K562 (cell line): ENCODE measurements at regions not wholly inside any gene's neighbourhood (a gene's known extent, or its start where the extent isn't known, plus 50 kb on each side); places are given as distances from the start of the nearest gene placed in this dataset.

Experiments
- ATAC-seq: fragments of 200-7000 bp; cut with Tn5 transposase; 3 replicates; pipeline ENCODE4 v1.9.1; 2020; ENCODE audit warnings: moderate library complexity
- BruUV-seq: library from RNA; stranded (reverse); fragments of 400-500 nt; replicated peaks from 2 replicates; lab custom pipeline; 2021; lab: Mats Ljungman, UMichigan
- CTCF ChIA-PET: fragments of 300-600 bp; formaldehyde crosslinking; extraction: SDS; loops from one replicate; lab custom pipeline; 2021; ENCODE audit warnings: low intra/inter-chr PET ratio; lab: Yijun Ruan, JAX
- POLR2A ChIA-PET: fragments of 300-600, 350-650 bp; sonication (Branson Sonifier 250); formaldehyde crosslinking; extraction: SDS; loops from one replicate; lab custom pipeline; 2021; ENCODE audit warnings: antibody characterized with exemption, inconsistent platforms; lab: Yijun Ruan, JAX
- DNase-seq, 4 experiments: peaks; one replicate each; pipeline versions ENCODE4 v3.0.0 to v3.0.0-alpha.2; 2011 to 2018; ENCODE audit warnings: low spot score in 3 of 4, mixed read lengths in 3 of 4; ENCODE audit errors: extremely low read depth in 1 of 4
- FAIRE-seq: peaks from 2 replicates; lab custom pipeline; 2011; peaks lifted over from hg19 to GRCh38; lab: Jason Lieb, UNC
- H2AFZ ChIP-seq: 2 replicates; pipeline ENCODE4 v1.6.0; 2011; ENCODE audit warnings: low read depth, low read length, control low read depth, inconsistent platforms
- H3K27ac ChIP-seq: fragments of 200-600 bp; 3 replicates; pipeline ENCODE4 v1.8.0; 2011; ENCODE audit warnings: low read depth, mild to moderate bottlenecking, control low read depth, inconsistent platforms, low read length, moderate library complexity, mixed read lengths; ENCODE audit errors: extremely low read depth
- H3K27me3 ChIP-seq, 2 experiments: fragments of 300-600 bp in 1 of 2; 2 replicates in 1 of 2; 3 replicates in 1 of 2; pipeline versions ENCODE4 v1.6.0 to v1.8.0; 2011; ENCODE audit warnings: inconsistent platforms in 2 of 2, low read length in 2 of 2, mild to moderate bottlenecking in 1 of 2, mixed read lengths in 1 of 2, moderate library complexity in 1 of 2; ENCODE audit not compliant: control insufficient read depth in 2 of 2, insufficient read depth in 2 of 2
- H3K36me3 ChIP-seq: fragments of 300-600 bp; 3 replicates; pipeline ENCODE4 v1.8.0; 2011; ENCODE audit warnings: mild to moderate bottlenecking, low read length, inconsistent platforms; ENCODE audit not compliant: control insufficient read depth, insufficient read depth
- H3K4me1 ChIP-seq, 2 experiments: fragments of 200-600 bp in 1 of 2; replicated peaks in 1 of 2; 2 replicates in 1 of 2; 3 replicates in 1 of 2; pipeline versions ENCODE4 v1.5.1 to v1.8.0; 2011; ENCODE audit warnings: inconsistent platforms in 2 of 2, low read length in 2 of 2, mild to moderate bottlenecking in 1 of 2, mixed read lengths in 1 of 2, moderate library complexity in 1 of 2; ENCODE audit not compliant: control insufficient read depth in 2 of 2, insufficient read depth in 2 of 2
- H3K4me2 ChIP-seq: 2 replicates; pipeline ENCODE4 v1.6.1; 2011; ENCODE audit warnings: low read length, control low read depth, inconsistent platforms, mixed read lengths; ENCODE audit not compliant: insufficient read depth
- H3K4me3 ChIP-seq: fragments of 200-600 bp; sonication (generic), shearing (Covaris generic); 2 replicates; pipeline ENCODE4 v1.5.1; 2016; ENCODE audit warnings: control low read depth, inconsistent platforms
- H3K79me2 ChIP-seq: fragments of 200-600 bp; 3 replicates; pipeline ENCODE4 v1.8.0; 2011; ENCODE audit warnings: low read length, inconsistent platforms; ENCODE audit not compliant: control insufficient read depth, insufficient read depth
- H3K9ac ChIP-seq, 2 experiments: 2 replicates each; pipeline versions ENCODE4 v1.6.0 to v1.6.1; 2011; ENCODE audit warnings: low read depth in 2 of 2, low read length in 2 of 2, control low read depth in 1 of 2, inconsistent platforms in 1 of 2, mild to moderate bottlenecking in 1 of 2, mixed read lengths in 1 of 2; ENCODE audit not compliant: insufficient read depth in 1 of 2
- H3K9me1 ChIP-seq: one replicate; pipeline ENCODE4 v1.6.0; 2011; ENCODE audit warnings: inconsistent platforms, mild to moderate bottlenecking, low read length, moderate library complexity; ENCODE audit not compliant: control insufficient read depth, insufficient read depth
- H3K9me3 ChIP-seq: replicated peaks from 2 replicates; pipeline ENCODE4 v1.5.1; 2011; ENCODE audit warnings: low read depth, low read length, inconsistent platforms; ENCODE audit not compliant: control insufficient read depth, insufficient read depth
- H4K20me1 ChIP-seq: replicated peaks from 2 replicates; pipeline ENCODE4 v1.6.1; 2011; ENCODE audit warnings: low read length, inconsistent platforms, mixed read lengths; ENCODE audit not compliant: control insufficient read depth, insufficient read depth
- DIDO1 ChIP-seq: fragments of 450-650 bp; IDR thresholded peaks from 2 replicates; pipeline ENCODE4 v1.6.1; 2016; ENCODE audit warnings: low read depth, missing biosample characterization, missing genetic modification characterization
- ELF2 ChIP-seq: fragments of 250-450 bp; sonication (Bioruptor Pico); IDR thresholded peaks from 2 replicates; pipeline ENCODE4 v1.5.0; 2021; ENCODE audit warnings: mild to moderate bottlenecking
- GATAD2B ChIP-seq: fragments of 450-650 bp; IDR thresholded peaks from 2 replicates; pipeline ENCODE4 v1.6.1; 2017; ENCODE audit warnings: mild to moderate bottlenecking, borderline replicate concordance
- NFE2 ChIP-seq: IDR thresholded peaks from 2 replicates; pipeline ENCODE4 v1.6.1; 2014; ENCODE audit warnings: antibody characterized with exemption, low read depth
- NFE2L1 ChIP-seq: fragments of 450-650 bp; IDR thresholded peaks from 2 replicates; pipeline ENCODE4 v1.6.1; 2016; ENCODE audit warnings: missing genetic modification characterization, low read depth, mild to moderate bottlenecking, missing compliant biosample characterization, moderate library complexity, borderline replicate concordance
- SMAD2 ChIP-seq: fragments of 150-350 bp; IDR thresholded peaks from 2 replicates; pipeline ENCODE4 v1.6.1; 2014; ENCODE audit warnings: low read depth, mild to moderate bottlenecking, low read length
- TRIM24 ChIP-seq, 2 experiments: fragments of 450-650 bp; IDR thresholded peaks; 2 replicates each; pipeline ENCODE4 v1.6.1; 2016
- ZNF174 ChIP-seq: fragments of 250-450 bp; sonication (Bioruptor Pico); IDR thresholded peaks from 2 replicates; pipeline ENCODE4 v1.4.0; 2020; ENCODE audit warnings: mild to moderate bottlenecking
- ZNF696 ChIP-seq: fragments of 250-450 bp; sonication (Bioruptor Pico); conservative IDR thresholded peaks from 2 replicates; pipeline ENCODE4 v1.4.0; 2020; ENCODE audit warnings: mild to moderate bottlenecking, moderate library complexity
- WGBS: fragments of 100-300 bp; shearing (Covaris generic); methylation state at CpG from one replicate; pipeline ENCODE4 v1.1.6; 2016; ENCODE audit warnings: low coverage, mixed read lengths; ENCODE audit not compliant: insufficient coverage; ENCODE audit errors: missing lambda C conversion rate; 5-methylcytosine and 5-hydroxymethylcytosine counted together
- in situ Hi-C: fragments of 300-500 bp; cut with MboI; formaldehyde crosslinking; loops from 4 replicates; pipeline ENCODE4 v1.15.0; 2018; ENCODE audit warnings: inconsistent platforms, mixed read lengths
- intact Hi-C: fragments of 100-400 bp; cut with micrococcal nuclease; formaldehyde crosslinking; loops from 2 replicates; pipeline ENCODE4 v1.14.2; 2022
- TF ChIP-seq, protein P1 (sequence below): sonication (generic); formaldehyde crosslinking; IDR thresholded peaks from 2 replicates; pipeline ENCODE4 v1.8.0; 2022; ENCODE audit warnings: missing genetic modification reagents, mild to moderate bottlenecking, borderline replicate concordance
- TF ChIP-seq, protein P2 (sequence below): fragments of 450-650 bp; IDR thresholded peaks from 2 replicates; pipeline ENCODE4 v1.6.1; 2016; ENCODE audit warnings: low read depth, mild to moderate bottlenecking, moderate library complexity
- TF ChIP-seq, protein P3 (sequence below): sonication (generic); formaldehyde crosslinking; IDR thresholded peaks from 2 replicates; pipeline ENCODE4 v1.9.0; 2022; ENCODE audit warnings: mild to moderate bottlenecking, missing genetic modification reagents

DNA sequence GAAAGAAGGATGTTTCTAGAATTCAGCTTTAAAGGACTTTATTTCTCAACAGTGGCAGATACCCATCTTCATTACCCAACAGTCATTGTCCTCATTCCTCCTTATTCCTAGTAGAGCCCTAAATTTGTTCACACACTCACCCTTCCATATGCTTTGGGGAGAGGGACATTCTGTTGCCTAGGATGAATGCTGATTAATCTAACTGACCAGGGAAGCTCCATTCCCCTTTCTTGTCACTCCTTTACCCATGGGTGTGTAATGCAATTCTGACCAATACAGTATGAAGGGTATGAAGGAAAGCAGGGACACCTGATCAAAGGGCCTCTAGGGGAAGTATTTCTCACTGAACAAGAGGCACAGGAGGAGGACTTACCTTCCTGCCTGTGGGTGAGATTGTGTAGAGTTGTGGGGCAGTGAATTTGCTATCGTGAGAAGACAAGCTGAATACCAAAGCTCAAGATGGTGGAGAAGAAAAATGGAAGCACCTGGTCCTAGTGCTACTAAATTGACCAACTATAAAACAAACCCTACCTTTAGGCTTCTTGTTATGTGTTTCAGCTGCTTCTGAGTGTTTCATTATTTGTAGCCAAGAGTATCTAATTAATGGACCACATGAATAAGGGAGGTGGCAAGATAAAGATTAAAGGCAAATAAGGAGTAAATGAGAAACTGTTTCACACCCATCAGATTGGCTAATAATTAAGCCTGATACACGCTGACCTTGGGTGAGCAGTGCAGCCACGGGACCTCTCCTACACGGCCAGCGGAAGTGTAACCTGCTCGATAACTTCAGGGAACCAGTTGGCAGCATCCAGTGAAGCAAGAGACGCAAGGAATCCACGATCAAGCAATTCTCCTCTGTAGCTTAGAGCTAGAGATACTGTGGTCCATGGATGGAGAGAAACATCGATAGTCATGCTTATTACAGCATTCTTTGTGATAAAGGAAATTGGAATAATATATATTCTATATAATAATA lies 202.3 kb downstream of the MYCN start:
- in situ Hi-C loops = no loop called here
- TF ChIP-seq ZNF696 (CRISPR knock-in tag) = no peak
- TF ChIP-seq NFE2 = no peak
- no peak for TF ChIP-seq DIDO1 (tag)
- TF ChIP-seq GATAD2B = no peak
- TF ChIP-seq, protein P1, sequence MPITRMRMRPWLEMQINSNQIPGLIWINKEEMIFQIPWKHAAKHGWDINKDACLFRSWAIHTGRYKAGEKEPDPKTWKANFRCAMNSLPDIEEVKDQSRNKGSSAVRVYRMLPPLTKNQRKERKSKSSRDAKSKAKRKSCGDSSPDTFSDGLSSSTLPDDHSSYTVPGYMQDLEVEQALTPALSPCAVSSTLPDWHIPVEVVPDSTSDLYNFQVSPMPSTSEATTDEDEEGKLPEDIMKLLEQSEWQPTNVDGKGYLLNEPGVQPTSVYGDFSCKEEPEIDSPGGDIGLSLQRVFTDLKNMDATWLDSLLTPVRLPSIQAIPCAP (CRISPR knock-in tag) = no peak
- TF ChIP-seq ELF2 = no peak
- TF ChIP-seq, protein P2, sequence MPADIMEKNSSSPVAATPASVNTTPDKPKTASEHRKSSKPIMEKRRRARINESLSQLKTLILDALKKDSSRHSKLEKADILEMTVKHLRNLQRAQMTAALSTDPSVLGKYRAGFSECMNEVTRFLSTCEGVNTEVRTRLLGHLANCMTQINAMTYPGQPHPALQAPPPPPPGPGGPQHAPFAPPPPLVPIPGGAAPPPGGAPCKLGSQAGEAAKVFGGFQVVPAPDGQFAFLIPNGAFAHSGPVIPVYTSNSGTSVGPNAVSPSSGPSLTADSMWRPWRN = no peak
- no peak for TF ChIP-seq NFE2L1 (tag)
- TF ChIP-seq TRIM24 (IDR thresholded peaks at IDR 0.05) = no peak
- TF ChIP-seq, protein P3, sequence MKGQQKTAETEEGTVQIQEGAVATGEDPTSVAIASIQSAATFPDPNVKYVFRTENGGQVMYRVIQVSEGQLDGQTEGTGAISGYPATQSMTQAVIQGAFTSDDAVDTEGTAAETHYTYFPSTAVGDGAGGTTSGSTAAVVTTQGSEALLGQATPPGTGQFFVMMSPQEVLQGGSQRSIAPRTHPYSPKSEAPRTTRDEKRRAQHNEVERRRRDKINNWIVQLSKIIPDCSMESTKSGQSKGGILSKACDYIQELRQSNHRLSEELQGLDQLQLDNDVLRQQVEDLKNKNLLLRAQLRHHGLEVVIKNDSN (CRISPR knock-in tag) = no peak
- no peak for TF ChIP-seq SMAD2
- TF ChIP-seq ZNF174 (CRISPR knock-in tag) = no peak

More for the DNA sequence above, 202.3 kb downstream of the MYCN start:
- CTCF ChIA-PET = no interaction called here
- POLR2A ChIA-PET = interaction anchor here (0.6 kb wide), 1 partner anchor 245 kb away, joined by 3 read pairs; no protein-coding TSS in a partner anchor
- Histone ChIP-seq H2AFZ (no peak overlapping the region), H3K9ac (no peak overlapping the region), H3K9me3 (0 out of 2 replicates have a peak, but pooled peaks cover 2% of the 10 kb centered on the region), H3K9me1 (no peaks in the 10 kb centered on the region), H4K20me1 (no peaks in the 10 kb centered on the region; the same call in 1 of the 2 replicates), H3K27me3 (no peaks in the 10 kb centered on the region), H3K36me3 (no peaks in the 10 kb centered on the region), H3K4me1 (no peaks in the 10 kb centered on the region), H3K27ac (no peak overlapping the region), H3K4me3 (no peak overlapping the region), H3K79me2 (no peaks in the 10 kb centered on the region), H3K4me2 (no peak overlapping the region)
- no peak for DNase-seq
- no TSS peak for BruUV-seq
- 5% methylated on average over 9 of the region's 9 CpGs for WGBS
- intact Hi-C loops = no loop called here
- ATAC-seq = no peak
- FAIRE-seq = no peak
